ENCODE measurements at regions not wholly inside any gene's neighbourhood (a gene's known extent, or its start where the extent isn't known, plus 50 kb on each side); places are given as distances from the start of the nearest gene placed in this dataset.
"Not testable (repeated sequence)": the region's sequence is repeated elsewhere in the genome, so short reads cannot be mapped to it uniquely, and the experiment has no call there.

DNA sequence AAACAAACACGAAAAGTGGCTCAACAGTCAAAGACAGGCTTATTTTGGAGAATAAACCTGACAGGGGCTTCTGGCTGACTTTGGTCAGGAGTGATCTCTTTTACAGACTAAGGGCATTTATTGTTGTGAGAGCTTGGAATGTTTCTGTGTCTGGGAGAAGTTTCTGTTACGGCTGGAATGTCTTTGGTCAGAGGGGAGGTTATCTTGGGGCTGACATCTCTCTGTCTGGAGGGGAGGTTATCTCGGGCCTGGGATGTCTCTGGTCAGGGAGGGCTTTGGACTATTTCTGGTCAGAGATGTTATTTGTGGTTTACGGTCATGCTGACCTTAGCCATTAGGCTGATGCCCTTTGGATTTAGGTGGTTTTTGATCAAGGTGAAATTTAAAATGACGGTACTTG lies 345.5 kb upstream of the FSIP2 start:
- DNase-seq = no peak

- DNase-seq = no peak
Observed at GRCh38 chr2:185402474-185402873, 336.1 kb upstream of the FSIP2 start.

DNA sequence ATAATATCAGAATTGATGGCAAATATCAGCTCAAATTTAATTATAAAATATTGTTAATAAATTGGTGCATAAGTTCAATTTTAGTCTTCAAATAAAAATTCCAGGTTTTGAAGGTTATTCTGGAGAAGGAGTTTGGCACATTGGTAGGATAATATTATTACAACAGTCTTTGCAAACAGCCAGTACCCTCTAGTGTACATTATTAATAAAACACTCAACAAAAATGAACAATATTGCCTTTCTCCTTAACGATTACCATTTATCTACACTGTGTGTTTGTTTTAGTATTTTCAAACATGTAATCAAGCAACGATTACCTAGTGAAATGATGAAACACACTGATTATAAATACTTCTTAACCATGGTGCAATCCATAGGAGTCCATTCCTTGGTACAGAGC lies 334.0 kb upstream of the FSIP2 start:
- DNase-seq = no peak

- DNase-seq = no peak
Observed at GRCh38 chr2:185417111-185417510, 321.5 kb upstream of the FSIP2 start.

DNA sequence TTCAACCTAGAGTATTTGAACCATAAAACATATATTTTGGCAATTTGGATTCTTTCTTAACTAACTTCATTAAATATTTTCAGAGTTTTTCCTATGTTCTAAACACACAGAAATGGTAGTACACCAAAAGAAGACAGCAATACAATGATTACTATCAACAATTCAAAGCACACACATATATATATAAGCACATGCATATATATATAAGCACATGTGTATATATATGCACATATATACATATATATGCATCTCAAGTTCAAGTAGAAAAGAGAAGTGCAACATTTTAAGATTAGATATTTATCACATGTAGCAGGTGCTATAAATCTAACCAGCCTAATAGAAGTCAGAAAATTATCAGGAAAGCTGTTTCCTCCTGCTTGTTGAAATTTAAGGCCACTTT lies 320.9 kb upstream of the FSIP2 start:
- no peak for DNase-seq

DNA sequence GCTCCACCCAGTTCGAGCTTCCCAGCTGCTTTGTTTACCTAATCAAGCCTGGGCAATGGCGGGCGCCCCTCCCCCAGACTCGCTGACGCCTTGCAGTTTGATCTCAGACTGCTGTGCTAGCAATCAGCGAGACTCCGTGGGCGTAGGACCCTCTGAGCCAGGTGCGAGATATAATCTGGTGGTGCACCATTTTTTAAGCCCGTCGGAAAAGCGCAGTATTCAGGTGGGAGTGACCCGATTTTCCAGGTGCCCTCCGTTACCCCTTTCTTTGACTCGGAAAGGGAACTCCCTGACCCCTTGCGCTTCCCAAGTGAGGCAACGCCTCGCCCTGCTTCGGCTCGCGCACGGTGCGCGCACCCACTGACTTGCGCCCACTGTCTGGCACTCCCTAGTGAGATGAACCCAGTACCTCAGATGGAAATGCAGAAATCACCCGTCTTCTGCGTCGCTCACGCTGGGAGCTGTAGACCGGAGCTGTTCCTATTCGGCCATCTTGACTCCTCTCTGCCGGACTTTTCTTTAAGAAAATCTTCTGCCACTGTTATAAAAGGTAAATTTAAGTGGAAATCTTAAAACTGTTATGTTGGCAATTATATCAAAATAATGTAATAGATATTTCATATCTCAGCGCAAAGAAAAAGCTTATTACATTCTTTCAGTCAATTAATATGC lies 313.5 kb upstream of the FSIP2 start:
- DNase-seq = not testable (repeated sequence)

GRCh38 chr2:185428000-185428399 lies 310.6 kb upstream of the FSIP2 start:
- no peak for DNase-seq

DNA sequence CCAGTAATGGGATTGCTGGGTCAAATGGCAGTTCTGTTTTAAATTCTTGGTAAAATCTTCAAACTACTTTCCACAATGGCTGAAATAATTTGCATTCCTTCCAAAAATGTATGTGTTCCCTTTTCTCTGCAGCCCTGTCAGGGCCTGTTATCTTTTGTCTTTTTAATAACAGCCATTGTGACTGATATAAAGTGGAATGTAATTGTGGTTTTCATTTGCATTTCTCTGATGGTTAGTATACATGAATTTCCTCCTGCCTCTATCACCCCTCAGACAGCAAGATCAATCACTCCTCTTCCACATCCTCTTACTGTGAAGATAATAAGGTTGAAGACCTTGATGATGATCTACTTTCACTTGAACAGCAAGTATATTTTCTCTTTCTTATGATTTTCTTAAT lies 304.8 kb upstream of the FSIP2 start:
- DNase-seq = no peak

- DNase-seq = no peak
Observed at GRCh38 chr2:185436787-185437372, 301.7 kb upstream of the FSIP2 start.

DNA sequence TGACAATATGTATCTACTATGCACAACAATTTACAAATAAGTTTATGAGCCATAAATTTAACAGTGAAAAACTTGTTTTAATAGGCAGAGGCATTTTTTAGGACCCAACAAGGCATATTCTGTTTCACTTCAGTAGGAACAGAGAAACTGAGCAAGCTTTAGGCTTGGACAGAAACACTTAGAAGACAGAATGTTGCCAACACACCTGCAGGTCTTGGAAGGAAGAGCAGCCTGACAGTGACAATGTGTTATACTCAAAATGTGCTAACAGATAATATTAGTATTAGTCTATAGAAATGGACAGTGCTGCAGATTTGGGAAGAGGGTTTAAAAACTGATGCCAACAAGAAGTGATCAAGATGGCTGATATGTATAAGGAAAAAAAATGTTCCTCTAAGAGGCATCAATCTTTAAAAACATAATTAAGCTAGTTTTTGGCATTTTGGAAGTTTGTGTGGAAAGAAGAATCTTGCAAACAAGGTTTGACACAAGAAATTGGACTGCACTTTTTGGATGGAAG lies 297.1 kb upstream of the FSIP2 start:
- DNase-seq = no peak

GRCh38 chr2:185456517-185456916 lies 282.1 kb upstream of the FSIP2 start:
- DNase-seq = no peak

- DNase-seq = no peak
Observed at GRCh38 chr2:185463481-185463880, 275.1 kb upstream of the FSIP2 start.

- DNase-seq = no peak
Observed at GRCh38 chr2:185466915-185467314, 271.7 kb upstream of the FSIP2 start.

GRCh38 chr2:185471441-185471840 lies 267.2 kb upstream of the FSIP2 start:
- no peak for DNase-seq

DNA sequence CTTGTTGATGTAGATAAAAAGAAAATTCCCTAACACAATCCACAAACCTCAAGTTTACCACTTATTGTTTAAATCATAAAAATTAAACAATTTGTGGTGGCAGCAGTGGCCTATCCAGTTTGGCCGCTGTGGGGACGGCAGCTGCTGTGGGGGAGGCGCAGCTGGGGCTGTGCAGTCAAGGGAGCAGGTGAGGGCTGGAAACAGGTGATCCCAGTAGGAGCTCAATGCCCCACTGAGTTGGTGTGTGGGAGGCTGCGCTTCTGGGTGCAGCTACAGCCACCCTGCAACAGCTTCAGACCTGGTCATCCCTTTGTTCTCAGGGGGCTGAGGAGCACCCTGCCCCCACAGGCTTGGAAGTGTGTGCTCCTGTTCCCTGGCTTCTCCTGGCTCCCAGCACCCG lies 266.0 kb upstream of the FSIP2 start:
- DNase-seq = no peak

- no peak for DNase-seq
Observed at GRCh38 chr2:185473838-185474237, 264.8 kb upstream of the FSIP2 start.

- no peak for DNase-seq
Observed at GRCh38 chr2:185475914-185476313, 262.7 kb upstream of the FSIP2 start.

GRCh38 chr2:185477452-185477851 lies 261.2 kb upstream of the FSIP2 start:
- DNase-seq = no peak

- DNase-seq = no peak
Observed at GRCh38 chr2:185484602-185485001, 254.0 kb upstream of the FSIP2 start.

DNA sequence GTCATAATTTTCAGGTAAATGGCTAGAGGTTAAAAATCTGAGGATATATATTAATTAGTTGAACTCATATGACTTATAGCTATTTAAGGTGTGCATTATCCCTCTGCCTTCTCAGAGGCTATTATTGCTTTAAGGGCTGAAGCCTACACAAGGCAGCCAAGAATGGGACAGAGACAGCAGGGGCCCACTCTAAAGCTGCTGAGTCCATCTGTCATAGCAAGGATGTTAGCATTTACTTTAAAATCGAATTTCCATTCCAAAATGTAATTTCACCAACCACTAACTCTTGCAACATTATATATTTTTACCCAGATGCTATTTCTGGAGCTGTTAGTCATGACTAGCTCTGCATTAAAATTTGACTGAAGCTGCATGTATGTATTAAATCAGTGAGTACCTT lies 236.3 kb upstream of the FSIP2 start:
- no peak for DNase-seq

DNA sequence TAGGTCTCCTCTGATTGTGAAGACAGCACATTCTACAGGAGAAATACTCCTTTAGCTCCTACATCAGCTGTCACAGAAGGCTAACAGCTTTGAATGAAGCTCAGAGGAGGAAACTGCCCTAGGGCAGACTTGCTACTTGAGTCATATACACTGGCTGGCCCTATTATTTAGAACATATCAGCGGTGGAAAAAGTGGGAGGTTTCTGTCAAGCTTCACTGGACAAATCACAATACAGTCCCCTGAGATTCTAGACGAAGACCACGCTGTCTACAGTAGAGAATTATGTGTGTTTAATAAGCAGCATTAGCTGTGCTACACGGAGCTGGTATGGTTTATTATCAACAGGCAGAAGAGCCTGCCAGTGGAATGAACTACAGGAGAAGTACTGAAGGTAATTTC lies 230.9 kb upstream of the FSIP2 start:
- no peak for DNase-seq

- DNase-seq = no peak
Observed at GRCh38 chr2:185510060-185510459, 228.5 kb upstream of the FSIP2 start.

GRCh38 chr2:185511925-185512324 lies 226.7 kb upstream of the FSIP2 start:
- DNase-seq = no peak

- DNase-seq = no peak
Observed at GRCh38 chr2:185522472-185522871, 216.1 kb upstream of the FSIP2 start.

GRCh38 chr2:185524242-185524641 lies 214.4 kb upstream of the FSIP2 start:
- DNase-seq = not testable (repeated sequence)
